ENCODE measurements at regions not wholly inside any gene's neighbourhood (a gene's known extent, or its start where the extent isn't known, plus 50 kb on each side); places are given as distances from the start of the nearest gene placed in this dataset.
A peak's percentile ranks its signal among the peaks of the same experiment; 100 is the strongest.

DNA sequence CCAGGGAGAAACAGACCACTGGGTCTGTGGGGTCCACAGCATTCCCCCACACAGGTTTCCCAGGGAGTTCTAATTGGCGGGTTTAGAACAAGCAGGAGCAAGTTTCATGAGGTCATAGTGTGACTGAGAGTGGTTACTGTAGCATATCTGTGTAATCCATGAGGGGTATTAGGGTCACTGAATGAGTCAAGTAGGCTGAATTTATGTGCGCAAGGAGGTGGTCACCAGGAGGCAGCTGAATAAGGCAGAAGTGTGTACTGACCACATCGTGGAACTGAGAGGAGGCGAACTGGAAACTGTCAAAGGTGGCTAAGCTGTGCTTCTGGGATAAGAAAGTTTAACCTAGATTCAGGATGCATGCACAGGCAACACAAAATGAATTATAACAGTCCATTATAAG is 876.0 kb downstream of the METTL15 start:
- no peak for DNase-seq (ENCODE audit: low spot score)
- H3K36me3 Mint-ChIP-seq (ENCODE audit: low read depth) = no peaks in the 10 kb centered on the region
- no peak for TF ChIP-seq CTCF (IDR thresholded peaks at IDR 0.05)
- no peak overlapping the region for H3K4me3 Mint-ChIP-seq (ENCODE audit: unreplicated experiment)
- peaks cover 13% of the 10 kb centered on the region for H3K4me1 Mint-ChIP-seq (ENCODE audit: low read depth)
- no peaks in the 10 kb centered on the region for H3K27me3 Mint-ChIP-seq (ENCODE audit: low read depth)
- H3K9me3 Mint-ChIP-seq (ENCODE audit: low read depth) = no peaks in the 10 kb centered on the region
- no peak overlapping the region for H3K27ac Mint-ChIP-seq (ENCODE audit: unreplicated experiment)

DNA sequence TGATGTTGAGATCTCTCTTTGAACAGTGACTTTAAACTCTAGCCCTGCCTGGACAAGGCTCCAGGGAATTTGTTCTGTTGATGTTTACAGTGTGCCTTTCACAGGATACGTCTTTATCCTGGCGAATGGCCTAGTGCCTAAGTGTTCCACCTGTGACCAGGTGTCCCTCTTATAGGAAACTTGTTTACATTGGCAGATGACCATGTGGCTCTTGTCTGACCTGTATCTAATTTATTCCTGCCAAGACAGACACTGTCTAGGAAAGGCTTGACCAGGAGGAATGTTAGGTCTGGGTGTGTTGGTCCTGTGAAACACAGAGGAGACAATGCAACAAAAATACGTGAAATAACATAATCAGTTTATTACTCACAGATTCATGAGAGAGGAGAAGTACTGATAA is 875.6 kb downstream of the METTL15 start:
- Mint-ChIP-seq H3K4me1 (ENCODE audit: low read depth) (peaks cover 13% of the 10 kb centered on the region), H3K9me3 (ENCODE audit: low read depth) (no peaks in the 10 kb centered on the region), H3K27me3 (ENCODE audit: low read depth) (no peaks in the 10 kb centered on the region), H3K4me3 (ENCODE audit: unreplicated experiment) (no peak overlapping the region), H3K36me3 (ENCODE audit: low read depth) (no peaks in the 10 kb centered on the region), H3K27ac (ENCODE audit: unreplicated experiment) (no peak overlapping the region)
- no peak for TF ChIP-seq CTCF (IDR thresholded peaks at IDR 0.05)
- no peak for DNase-seq (ENCODE audit: low spot score)

- Mint-ChIP-seq H3K27me3 (ENCODE audit: low read depth) (no peaks in the 10 kb centered on the region), H3K27ac (ENCODE audit: unreplicated experiment) (peak overlapping the region; percentile 71), H3K4me3 (ENCODE audit: unreplicated experiment) (no peak overlapping the region), H3K36me3 (ENCODE audit: low read depth) (no peaks in the 10 kb centered on the region), H3K4me1 (ENCODE audit: low read depth) (peaks cover 13% of the 10 kb centered on the region), H3K9me3 (ENCODE audit: low read depth) (no peaks in the 10 kb centered on the region)
- no peak for TF ChIP-seq CTCF (IDR thresholded peaks at IDR 0.05)
- DNase-seq (ENCODE audit: low spot score) = no peak
Measured at GRCh38 chr11:28981381-28981780, 873.2 kb downstream of the METTL15 start.

- no peak for TF ChIP-seq CTCF (IDR thresholded peaks at IDR 0.05)
- Mint-ChIP-seq H3K9me3 (ENCODE audit: low read depth) (no peaks in the 10 kb centered on the region), H3K4me1 (ENCODE audit: low read depth) (peaks cover 9% of the 10 kb centered on the region), H3K4me3 (ENCODE audit: unreplicated experiment) (no peak overlapping the region), H3K27me3 (ENCODE audit: low read depth) (no peaks in the 10 kb centered on the region), H3K27ac (ENCODE audit: unreplicated experiment) (no peak overlapping the region), H3K36me3 (ENCODE audit: low read depth) (peaks cover 2% of the 10 kb centered on the region)
- no peak for DNase-seq (ENCODE audit: low spot score)
Measured at GRCh38 chr11:28976801-28977145, 868.6 kb downstream of the METTL15 start.

DNA sequence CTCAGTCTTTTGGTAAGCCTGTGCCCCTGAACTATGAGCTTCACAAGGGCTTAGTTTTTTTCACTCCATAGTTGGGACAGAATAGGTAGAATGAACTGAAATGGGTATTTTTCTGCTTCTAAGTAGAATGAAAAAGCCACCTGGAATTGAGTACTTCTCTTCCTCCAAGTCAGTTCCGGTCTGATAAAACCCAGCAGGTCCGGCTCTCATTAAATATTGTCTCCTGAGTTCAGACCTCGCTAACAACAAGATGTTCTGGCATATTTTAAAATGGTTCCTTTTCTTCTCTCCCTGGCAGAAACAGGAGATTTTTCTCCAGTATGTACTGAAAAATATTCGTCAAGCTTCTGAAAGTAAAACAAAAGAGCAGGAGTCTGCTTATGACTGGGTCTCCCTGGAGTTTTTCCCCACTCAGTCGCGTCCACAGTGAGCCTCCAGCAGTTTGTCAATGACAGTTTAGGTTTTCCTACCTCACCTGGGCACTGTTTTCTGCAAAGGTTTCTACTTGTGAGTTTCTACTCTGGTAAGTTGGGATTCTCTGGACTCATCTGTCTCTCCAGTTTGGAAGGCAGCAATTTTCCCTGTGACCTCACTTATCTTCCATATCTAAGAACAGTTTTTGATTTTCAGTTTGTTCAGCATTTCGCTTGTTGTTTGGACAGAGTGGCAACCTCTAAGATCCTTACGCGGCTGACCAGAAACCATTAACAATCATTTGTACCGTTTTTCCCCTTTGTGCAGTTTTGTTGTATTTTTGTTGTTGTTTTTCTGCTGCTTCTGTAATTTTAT is 868.0 kb downstream of the METTL15 start:
- Mint-ChIP-seq H3K4me1 (ENCODE audit: low read depth) (peaks cover 3% of the 10 kb centered on the region), H3K27ac (ENCODE audit: unreplicated experiment) (no peak overlapping the region), H3K27me3 (ENCODE audit: low read depth) (no peaks in the 10 kb centered on the region), H3K4me3 (ENCODE audit: unreplicated experiment) (no peak overlapping the region), H3K9me3 (ENCODE audit: low read depth) (no peaks in the 10 kb centered on the region), H3K36me3 (ENCODE audit: low read depth) (peaks cover 2% of the 10 kb centered on the region)
- no peak for TF ChIP-seq CTCF (IDR thresholded peaks at IDR 0.05)
- no peak for DNase-seq (ENCODE audit: low spot score)

All from chondrocyte (in vitro differentiated cells).